WTC11 (cell line): ENCODE measurements at regions not wholly inside any gene's neighbourhood (a gene's known extent, or its start where the extent isn't known, plus 50 kb on each side); places are given as distances from the start of the nearest gene placed in this dataset.

Experiments
- ATAC-seq: fragments of 200-7000 bp; cut with Tn5 transposase; 2 replicates; pipeline ENCODE4 v1.10.0; 2021; ENCODE audit warnings: mild to moderate bottlenecking, moderate library complexity
- CTCF ChIA-PET: fragments of 300-600 bp; sonication (Branson Sonifier 250); formaldehyde crosslinking; loops from one replicate; lab custom pipeline; 2021; ENCODE audit warnings: antibody characterized with exemption; lab: Charles Lee
- POLR2A ChIA-PET: fragments of 350-600 bp; sonication (Branson Sonifier 250); formaldehyde crosslinking; loops from one replicate; lab custom pipeline; 2021; ENCODE audit warnings: antibody characterized with exemption; lab: Charles Lee
- DNase-seq: peaks from one replicate; pipeline ENCODE4 v3.0.0; 2021; ENCODE audit warnings: low spot score
- H3K27ac Mint-ChIP-seq: 2 replicates; pipeline ENCODE4 v1.8.0; 2021; ENCODE audit warnings: mixed read lengths
- H3K27me3 Mint-ChIP-seq: 2 replicates; pipeline ENCODE4 v1.8.0; 2021; ENCODE audit warnings: low read depth, mild to moderate bottlenecking, moderate library complexity, mixed read lengths
- H3K36me3 Mint-ChIP-seq: 2 replicates; pipeline ENCODE4 v1.8.0; 2021; ENCODE audit warnings: mixed read lengths
- H3K4me1 Mint-ChIP-seq: 2 replicates; pipeline ENCODE4 v1.8.0; 2022; ENCODE audit warnings: mixed read lengths
- H3K4me3 Mint-ChIP-seq: 2 replicates; pipeline ENCODE4 v1.8.0; 2021; ENCODE audit warnings: mild to moderate bottlenecking, moderate library complexity, mixed read lengths
- H3K9me3 Mint-ChIP-seq: 2 replicates; pipeline ENCODE4 v1.8.0; 2021; ENCODE audit warnings: mixed read lengths
- ATF2 ChIP-seq: sonication (generic); formaldehyde crosslinking; IDR thresholded peaks from 2 replicates; pipeline ENCODE4 v1.8.1; 2022; ENCODE audit warnings: low read depth, missing genetic modification reagents, borderline replicate concordance
- CREM ChIP-seq: sonication (generic); formaldehyde crosslinking; IDR thresholded peaks from 2 replicates; pipeline ENCODE4 v1.8.1; 2022; ENCODE audit warnings: mild to moderate bottlenecking, missing genetic modification reagents, moderate library complexity
- E2F5 ChIP-seq: sonication (generic); formaldehyde crosslinking; IDR thresholded peaks from 2 replicates; pipeline ENCODE4 v1.8.1; 2022; ENCODE audit warnings: mild to moderate bottlenecking, moderate library complexity, missing genetic modification reagents
- GRHL2 ChIP-seq: fragments of 250-450 bp; sonication (Bioruptor Pico); IDR thresholded peaks from 2 replicates; pipeline ENCODE4 v1.8.0; 2022; ENCODE audit warnings: mild to moderate bottlenecking, moderate library complexity; ENCODE audit not compliant: insufficient replicate concordance, severe bottlenecking
- IRF2 ChIP-seq: sonication (generic); formaldehyde crosslinking; IDR thresholded peaks from 2 replicates; pipeline ENCODE4 v1.8.0; 2022; ENCODE audit warnings: low read depth, missing genetic modification reagents, borderline replicate concordance
- JAZF1 ChIP-seq: fragments of 250-450 bp; sonication (Bioruptor Pico); IDR thresholded peaks from 2 replicates; pipeline ENCODE4 v1.9.0; 2021; ENCODE audit warnings: moderate library complexity, mild to moderate bottlenecking, inconsistent platforms
- MYBL2 ChIP-seq: sonication (generic); formaldehyde crosslinking; IDR thresholded peaks from 2 replicates; pipeline ENCODE4 v1.8.1; 2023; ENCODE audit warnings: mild to moderate bottlenecking, moderate library complexity, missing genetic modification reagents
- NFATC4 ChIP-seq: fragments of 250-450 bp; sonication (Bioruptor Pico); IDR thresholded peaks from 2 replicates; pipeline ENCODE4 v1.9.0; 2021; ENCODE audit warnings: mild to moderate bottlenecking
- PRDM15 ChIP-seq: sonication (generic); formaldehyde crosslinking; IDR thresholded peaks from 2 replicates; pipeline ENCODE4 v1.8.0; 2022; ENCODE audit warnings: missing genetic modification reagents
- PRRX2 ChIP-seq: fragments of 250-450 bp; sonication (Bioruptor Pico); IDR thresholded peaks from 2 replicates; pipeline ENCODE4 v1.8.0; 2021; ENCODE audit warnings: mild to moderate bottlenecking
- RORB ChIP-seq: fragments of 250-450 bp; sonication (Bioruptor Pico); IDR thresholded peaks from 2 replicates; pipeline ENCODE4 v1.9.0; 2021; ENCODE audit warnings: mild to moderate bottlenecking
- SOX15 ChIP-seq: fragments of 250-450 bp; sonication (Bioruptor Pico); IDR thresholded peaks from 2 replicates; pipeline ENCODE4 v1.9.0; 2021; ENCODE audit warnings: mild to moderate bottlenecking
- SP1 ChIP-seq: sonication (generic); formaldehyde crosslinking; conservative IDR thresholded peaks from 2 replicates; pipeline ENCODE4 v1.8.1; 2022; ENCODE audit warnings: missing genetic modification reagents
- ZNF232 ChIP-seq: sonication (generic); formaldehyde crosslinking; IDR thresholded peaks from 2 replicates; pipeline ENCODE4 v1.8.0; 2022; ENCODE audit warnings: mild to moderate bottlenecking, missing genetic modification reagents
- ZNF512 ChIP-seq: sonication (generic); formaldehyde crosslinking; IDR thresholded peaks from 2 replicates; pipeline ENCODE4 v1.8.1; 2022; ENCODE audit warnings: missing genetic modification reagents, borderline replicate concordance
- TF ChIP-seq, protein P1 (sequence below): fragments of 250-450 bp; sonication (Bioruptor Pico); IDR thresholded peaks from 2 replicates; pipeline ENCODE4 v1.8.0; 2021; ENCODE audit warnings: mild to moderate bottlenecking
- TF ChIP-seq, protein P2 (sequence below): fragments of 200-600 bp; IDR thresholded peaks from 2 replicates; pipeline ENCODE4 v1.8.0; 2022; ENCODE audit warnings: antibody characterized with exemption
- TF ChIP-seq, protein P3 (sequence below): sonication (generic); formaldehyde crosslinking; IDR thresholded peaks from 2 replicates; pipeline ENCODE4 v1.8.0; 2022; ENCODE audit warnings: mild to moderate bottlenecking, missing genetic modification reagents

- TF ChIP-seq ZNF232 (CRISPR knock-in tag) (no peak), CREM (CRISPR knock-in tag) (no peak), PRRX2 (CRISPR knock-in tag) (no peak), MYBL2 (CRISPR knock-in tag) (no peak), ZNF512 (CRISPR knock-in tag) (no peak), GRHL2 (CRISPR knock-in tag) (no peak), RORB (CRISPR knock-in tag) (no peak)
- TF ChIP-seq, protein P1, sequence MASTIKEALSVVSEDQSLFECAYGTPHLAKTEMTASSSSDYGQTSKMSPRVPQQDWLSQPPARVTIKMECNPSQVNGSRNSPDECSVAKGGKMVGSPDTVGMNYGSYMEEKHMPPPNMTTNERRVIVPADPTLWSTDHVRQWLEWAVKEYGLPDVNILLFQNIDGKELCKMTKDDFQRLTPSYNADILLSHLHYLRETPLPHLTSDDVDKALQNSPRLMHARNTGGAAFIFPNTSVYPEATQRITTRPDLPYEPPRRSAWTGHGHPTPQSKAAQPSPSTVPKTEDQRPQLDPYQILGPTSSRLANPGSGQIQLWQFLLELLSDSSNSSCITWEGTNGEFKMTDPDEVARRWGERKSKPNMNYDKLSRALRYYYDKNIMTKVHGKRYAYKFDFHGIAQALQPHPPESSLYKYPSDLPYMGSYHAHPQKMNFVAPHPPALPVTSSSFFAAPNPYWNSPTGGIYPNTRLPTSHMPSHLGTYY (CRISPR knock-in tag) = no peak
- TF ChIP-seq, protein P2, sequence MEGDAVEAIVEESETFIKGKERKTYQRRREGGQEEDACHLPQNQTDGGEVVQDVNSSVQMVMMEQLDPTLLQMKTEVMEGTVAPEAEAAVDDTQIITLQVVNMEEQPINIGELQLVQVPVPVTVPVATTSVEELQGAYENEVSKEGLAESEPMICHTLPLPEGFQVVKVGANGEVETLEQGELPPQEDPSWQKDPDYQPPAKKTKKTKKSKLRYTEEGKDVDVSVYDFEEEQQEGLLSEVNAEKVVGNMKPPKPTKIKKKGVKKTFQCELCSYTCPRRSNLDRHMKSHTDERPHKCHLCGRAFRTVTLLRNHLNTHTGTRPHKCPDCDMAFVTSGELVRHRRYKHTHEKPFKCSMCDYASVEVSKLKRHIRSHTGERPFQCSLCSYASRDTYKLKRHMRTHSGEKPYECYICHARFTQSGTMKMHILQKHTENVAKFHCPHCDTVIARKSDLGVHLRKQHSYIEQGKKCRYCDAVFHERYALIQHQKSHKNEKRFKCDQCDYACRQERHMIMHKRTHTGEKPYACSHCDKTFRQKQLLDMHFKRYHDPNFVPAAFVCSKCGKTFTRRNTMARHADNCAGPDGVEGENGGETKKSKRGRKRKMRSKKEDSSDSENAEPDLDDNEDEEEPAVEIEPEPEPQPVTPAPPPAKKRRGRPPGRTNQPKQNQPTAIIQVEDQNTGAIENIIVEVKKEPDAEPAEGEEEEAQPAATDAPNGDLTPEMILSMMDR = no peak
- TF ChIP-seq, protein P3, sequence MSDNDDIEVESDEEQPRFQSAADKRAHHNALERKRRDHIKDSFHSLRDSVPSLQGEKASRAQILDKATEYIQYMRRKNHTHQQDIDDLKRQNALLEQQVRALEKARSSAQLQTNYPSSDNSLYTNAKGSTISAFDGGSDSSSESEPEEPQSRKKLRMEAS (CRISPR knock-in tag) = no peak
Measured at GRCh38 chr14:78106381-78106780, 63.8 kb upstream of the NRXN3 start (continued).

DNA sequence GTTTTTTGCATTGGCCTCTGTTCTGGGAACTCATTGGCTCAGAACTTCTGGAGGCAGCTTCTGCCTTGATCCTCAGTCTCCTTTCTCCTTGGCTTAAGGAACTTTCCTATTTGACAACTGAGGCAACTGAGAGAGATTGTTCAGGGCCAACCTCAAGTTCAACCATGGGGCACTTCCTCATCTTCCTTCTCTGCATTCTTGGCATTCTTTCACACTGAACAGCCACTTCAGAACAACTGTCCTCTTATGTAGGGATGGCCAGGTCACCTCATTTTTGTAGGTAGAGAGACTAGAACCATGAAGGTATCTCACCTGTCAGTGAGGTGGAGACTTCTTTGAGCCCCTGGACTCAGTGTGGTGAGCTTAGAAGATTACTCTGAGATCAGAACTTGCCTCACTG, 63.0 kb upstream of the NRXN3 start:
- H3K4me1 Mint-ChIP-seq = peaks cover 4% of the 10 kb centered on the region
- no peak overlapping the region for H3K27ac Mint-ChIP-seq
- TF ChIP-seq SOX15 (CRISPR knock-in tag) = no peak
- no peak for TF ChIP-seq IRF2
- TF ChIP-seq CREM (CRISPR knock-in tag) = no peak
- no peak for TF ChIP-seq MYBL2 (CRISPR knock-in tag)
- TF ChIP-seq E2F5 (CRISPR knock-in tag) = no peak
- TF ChIP-seq, all 79 proteins: peak for 0
- DNase-seq (no peak), ATAC-seq (no peak)
- Mint-ChIP-seq H3K27me3 (no peaks in the 10 kb centered on the region), H3K9me3 (no peaks in the 10 kb centered on the region), H3K36me3 (no peaks in the 10 kb centered on the region), H3K4me3 (no peak overlapping the region)
- ChIA-PET CTCF (no interaction called here), POLR2A (no interaction called here)

DNA sequence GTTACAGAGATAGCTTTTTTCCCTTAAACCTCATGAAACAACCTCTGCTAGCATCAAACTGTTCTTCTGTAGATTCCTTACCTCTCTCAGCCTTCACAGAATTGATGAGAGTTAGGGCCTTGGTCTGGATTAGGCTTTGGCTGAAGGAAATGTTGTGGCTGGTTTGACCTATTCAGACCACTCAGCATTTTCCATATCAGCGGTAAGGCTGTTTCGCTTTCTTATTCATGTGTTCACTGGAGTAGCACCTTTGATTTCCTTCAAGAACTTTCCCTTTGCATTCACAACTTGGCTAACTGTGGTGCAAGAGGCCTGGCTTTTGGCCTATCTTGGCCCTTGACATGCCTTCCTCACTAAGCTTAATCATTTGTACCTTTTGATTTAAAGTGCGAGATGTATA, 50.7 kb upstream of the NRXN3 start:
- POLR2A ChIA-PET = no interaction called here
- Mint-ChIP-seq H3K4me3 (no peak overlapping the region), H3K4me1 (peaks cover 11% of the 10 kb centered on the region), H3K27ac (no peak overlapping the region), H3K27me3 (no peaks in the 10 kb centered on the region), H3K9me3 (peaks cover 39% of the 10 kb centered on the region), H3K36me3 (peaks cover 3% of the 10 kb centered on the region; the same call in 1 of the 2 replicates)
- TF ChIP-seq NFATC4 (CRISPR knock-in tag) = no peak
- no peak for TF ChIP-seq SP1
- TF ChIP-seq ATF2 = no peak
- TF ChIP-seq JAZF1 = no peak
- TF ChIP-seq GRHL2 (CRISPR knock-in tag) = no peak
- TF ChIP-seq PRDM15 (CRISPR knock-in tag) = no peak
- CTCF ChIA-PET = no interaction called here
- DNase-seq (no peak), ATAC-seq (no peak)
